Astrocyte (in vitro differentiated cells and primary cell): ENCODE measurements at regions not wholly inside any gene's neighbourhood (a gene's known extent, or its start where the extent isn't known, plus 50 kb on each side); places are given as distances from the start of the nearest gene placed in this dataset.

Source experiments
- DNase-seq: peaks from one replicate; pipeline ENCODE4 v3.0.0-alpha.2; 2010; ENCODE audit warnings: low read depth
- FAIRE-seq: peaks from 2 replicates; lab custom pipeline; 2011; peaks lifted over from hg19 to GRCh38; lab: Jason Lieb, UNC
- H2AFZ ChIP-seq: 2 replicates; pipeline ENCODE4 v1.6.0; 2012; ENCODE audit warnings: low read depth, low read length, inconsistent platforms
- H3K27ac ChIP-seq: 2 replicates; pipeline ENCODE4 v1.5.1; 2011; ENCODE audit warnings: low read depth, low read length, inconsistent platforms
- H3K27me3 ChIP-seq: 2 replicates; pipeline ENCODE4 v1.6.0; 2011; ENCODE audit warnings: low read length, inconsistent platforms; ENCODE audit not compliant: insufficient read depth
- H3K36me3 ChIP-seq: 2 replicates; pipeline ENCODE4 v1.5.1; 2011; ENCODE audit warnings: low read length, inconsistent platforms; ENCODE audit not compliant: insufficient read depth
- H3K4me1 ChIP-seq: 2 replicates; pipeline ENCODE4 v1.5.1; 2011; ENCODE audit warnings: low read length, inconsistent platforms; ENCODE audit not compliant: insufficient read depth
- H3K4me2 ChIP-seq: 2 replicates; pipeline ENCODE4 v1.6.0; 2012; ENCODE audit warnings: low read length, inconsistent platforms
- H3K4me3 ChIP-seq: 2 replicates; pipeline ENCODE4 v1.5.1; 2011; ENCODE audit warnings: low read depth, mild to moderate bottlenecking, low read length, inconsistent platforms; ENCODE audit not compliant: insufficient read depth
- H3K79me2 ChIP-seq: 2 replicates; pipeline ENCODE4 v1.6.0; 2012; ENCODE audit warnings: mild to moderate bottlenecking, low read length, inconsistent platforms; ENCODE audit not compliant: insufficient read depth
- H3K9ac ChIP-seq: 2 replicates; pipeline ENCODE4 v1.6.0; 2012; ENCODE audit warnings: mild to moderate bottlenecking, low read length, inconsistent platforms
- H3K9me3 ChIP-seq: 2 replicates; pipeline ENCODE4 v1.5.1; 2012; ENCODE audit warnings: low read depth, mild to moderate bottlenecking, low read length, inconsistent platforms; ENCODE audit not compliant: insufficient read depth
- H4K20me1 ChIP-seq: 2 replicates; pipeline ENCODE4 v1.6.0; 2012; ENCODE audit warnings: low read length, inconsistent platforms; ENCODE audit not compliant: insufficient read depth
- H3K27ac Mint-ChIP-seq: one replicate; pipeline ENCODE4 v1.8.0; 2021; ENCODE audit warnings: mild to moderate bottlenecking, mixed read lengths; ENCODE audit not compliant: unreplicated experiment
- H3K27me3 Mint-ChIP-seq: one replicate; pipeline ENCODE4 v1.8.0; 2021; ENCODE audit warnings: low read depth, mixed read lengths; ENCODE audit not compliant: unreplicated experiment
- H3K36me3 Mint-ChIP-seq: one replicate; pipeline ENCODE4 v1.8.0; 2021; ENCODE audit warnings: low read depth, mixed read lengths; ENCODE audit not compliant: unreplicated experiment
- H3K4me1 Mint-ChIP-seq: one replicate; pipeline ENCODE4 v1.8.0; 2021; ENCODE audit warnings: low read depth, mixed read lengths; ENCODE audit not compliant: unreplicated experiment
- H3K4me3 Mint-ChIP-seq: one replicate; pipeline ENCODE4 v1.8.0; 2021; ENCODE audit warnings: mild to moderate bottlenecking, moderate library complexity, mixed read lengths; ENCODE audit not compliant: unreplicated experiment
- H3K9me3 Mint-ChIP-seq: one replicate; pipeline ENCODE4 v1.8.0; 2021; ENCODE audit warnings: mild to moderate bottlenecking, mixed read lengths; ENCODE audit not compliant: unreplicated experiment
- EZH2 ChIP-seq: IDR thresholded peaks from 2 replicates; pipeline ENCODE4 v1.6.1; 2012; ENCODE audit warnings: mild to moderate bottlenecking, low read length, inconsistent platforms; ENCODE audit not compliant: insufficient read depth
- TF ChIP-seq, protein P1 (sequence below): IDR thresholded peaks from 2 replicates; pipeline ENCODE4 v1.5.1; 2011; ENCODE audit warnings: low read depth, mild to moderate bottlenecking, inconsistent platforms, low read length, moderate library complexity; ENCODE audit not compliant: insufficient read depth

DNA sequence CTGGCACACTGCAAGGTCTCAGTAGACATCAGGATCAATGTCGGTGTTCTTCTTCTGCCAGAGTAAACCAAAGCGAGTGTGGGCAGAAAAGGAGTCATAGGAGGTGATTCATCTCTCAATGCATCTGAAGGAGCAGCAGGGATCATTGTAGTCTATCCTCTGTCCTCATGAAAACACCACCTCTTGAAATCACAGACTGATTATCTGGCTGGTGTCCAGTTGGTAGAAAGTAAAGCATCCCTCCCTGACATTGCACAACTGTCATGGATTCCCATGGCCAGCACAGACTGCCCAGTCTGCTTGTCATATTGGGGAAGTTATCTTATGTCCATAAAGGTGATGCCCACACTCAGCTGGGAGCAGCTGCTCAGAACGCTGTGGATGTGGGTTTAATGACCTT lies 74.1 kb downstream of the ABCC12 start:
- Histone ChIP-seq H3K27ac (peak overlapping the region; percentile 21), H2AFZ (no peak overlapping the region)

DNA sequence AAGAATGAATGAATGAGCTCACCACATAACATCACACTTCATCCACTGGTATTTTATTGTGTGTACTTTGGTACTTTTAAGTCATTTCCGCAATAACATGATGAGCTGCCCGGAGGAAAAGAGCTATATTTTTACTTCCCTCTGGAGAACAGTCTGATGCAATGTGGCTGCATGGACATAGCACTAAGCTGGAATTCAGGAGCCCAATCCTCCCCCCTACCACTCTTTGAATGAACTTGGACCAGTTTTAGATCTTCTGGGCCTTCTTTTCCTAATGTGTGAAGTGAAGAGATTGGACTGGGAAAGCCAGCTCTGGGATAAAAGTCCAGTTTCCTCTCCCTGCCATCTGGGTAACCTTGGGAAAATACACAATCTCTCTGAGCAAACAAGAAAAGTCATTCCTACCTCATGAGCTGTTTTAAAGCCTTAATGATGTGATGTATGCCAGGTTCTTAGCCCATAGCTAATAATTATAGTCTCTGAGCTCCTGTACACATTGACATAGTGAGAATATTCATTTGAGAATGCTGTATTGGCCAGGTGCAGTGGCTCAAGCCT lies 79.3 kb downstream of the ABCC12 start:
- no peaks in the 10 kb centered on the region for H3K36me3 Mint-ChIP-seq
- Histone ChIP-seq H4K20me1 (no peaks in the 10 kb centered on the region), H3K27ac (peak overlapping the region; percentile 49), H2AFZ (no peak overlapping the region), H3K36me3 (no peaks in the 10 kb centered on the region), H3K79me2 (no peaks in the 10 kb centered on the region), H3K4me2 (peak overlapping the region; percentile 26), H3K9me3 (no peaks in the 10 kb centered on the region), H3K4me1 (peaks cover 7% of the 10 kb centered on the region), H3K27me3 (no peaks in the 10 kb centered on the region), H3K9ac (no peak overlapping the region), H3K4me3 (no peak overlapping the region)
- TF ChIP-seq, protein P1, sequence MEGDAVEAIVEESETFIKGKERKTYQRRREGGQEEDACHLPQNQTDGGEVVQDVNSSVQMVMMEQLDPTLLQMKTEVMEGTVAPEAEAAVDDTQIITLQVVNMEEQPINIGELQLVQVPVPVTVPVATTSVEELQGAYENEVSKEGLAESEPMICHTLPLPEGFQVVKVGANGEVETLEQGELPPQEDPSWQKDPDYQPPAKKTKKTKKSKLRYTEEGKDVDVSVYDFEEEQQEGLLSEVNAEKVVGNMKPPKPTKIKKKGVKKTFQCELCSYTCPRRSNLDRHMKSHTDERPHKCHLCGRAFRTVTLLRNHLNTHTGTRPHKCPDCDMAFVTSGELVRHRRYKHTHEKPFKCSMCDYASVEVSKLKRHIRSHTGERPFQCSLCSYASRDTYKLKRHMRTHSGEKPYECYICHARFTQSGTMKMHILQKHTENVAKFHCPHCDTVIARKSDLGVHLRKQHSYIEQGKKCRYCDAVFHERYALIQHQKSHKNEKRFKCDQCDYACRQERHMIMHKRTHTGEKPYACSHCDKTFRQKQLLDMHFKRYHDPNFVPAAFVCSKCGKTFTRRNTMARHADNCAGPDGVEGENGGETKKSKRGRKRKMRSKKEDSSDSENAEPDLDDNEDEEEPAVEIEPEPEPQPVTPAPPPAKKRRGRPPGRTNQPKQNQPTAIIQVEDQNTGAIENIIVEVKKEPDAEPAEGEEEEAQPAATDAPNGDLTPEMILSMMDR, result no peak
- TF ChIP-seq EZH2, result no peak
- FAIRE-seq, result no peak
- peak; percentile 56 for DNase-seq
- no peaks in the 10 kb centered on the region for H3K9me3 Mint-ChIP-seq
- H3K27me3 Mint-ChIP-seq, result peaks cover 21% of the 10 kb centered on the region
- H3K4me3 Mint-ChIP-seq, result no peak overlapping the region
- H3K27ac Mint-ChIP-seq, result peak overlapping the region; percentile 27
- H3K4me1 Mint-ChIP-seq, result peaks cover 5% of the 10 kb centered on the region

More for the DNA sequence above, 74.1 kb downstream of the ABCC12 start:
- H3K36me3 Mint-ChIP-seq, result no peaks in the 10 kb centered on the region
- Histone ChIP-seq H3K9me3 (peaks cover 3% of the 10 kb centered on the region), H3K9ac (no peak overlapping the region), H4K20me1 (no peaks in the 10 kb centered on the region), H3K36me3 (no peaks in the 10 kb centered on the region), H3K79me2 (no peaks in the 10 kb centered on the region), H3K4me2 (peak overlapping the region; percentile 36), H3K27me3 (no peaks in the 10 kb centered on the region), H3K4me3 (no peak overlapping the region), H3K4me1 (peaks cover 18% of the 10 kb centered on the region)
- TF ChIP-seq EZH2, result no peak
- TF ChIP-seq, protein P1, result no peak
- FAIRE-seq (peak; percentile 99), DNase-seq (peak; percentile 91)
- H3K27me3 Mint-ChIP-seq, result peaks cover 27% of the 10 kb centered on the region
- H3K4me3 Mint-ChIP-seq, result no peak overlapping the region
- H3K27ac Mint-ChIP-seq, result peak overlapping the region; percentile 53
- H3K4me1 Mint-ChIP-seq, result peaks cover 14% of the 10 kb centered on the region
- no peaks in the 10 kb centered on the region for H3K9me3 Mint-ChIP-seq

DNA sequence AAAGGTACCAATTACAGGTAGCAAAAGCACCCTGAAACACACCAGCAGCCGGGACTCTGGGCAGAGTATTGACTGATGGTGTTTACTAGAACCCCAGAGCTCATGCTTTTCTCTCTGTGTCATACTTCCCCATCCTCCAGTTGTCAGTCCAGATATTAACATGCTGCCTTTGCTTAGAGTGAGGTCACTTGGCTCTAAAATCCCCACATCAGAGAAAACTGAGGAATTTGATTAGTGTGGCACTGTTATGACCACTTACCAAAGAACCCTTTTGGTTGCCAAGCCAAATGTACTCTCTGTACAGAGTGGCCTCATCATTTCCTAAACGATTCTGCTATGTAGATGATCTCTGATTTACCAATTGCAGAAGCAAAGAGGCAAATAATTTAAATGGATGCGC lies 80.4 kb downstream of the ABCC12 start:
- no peaks in the 10 kb centered on the region for H3K36me3 ChIP-seq

More for the DNA sequence above, 80.4 kb downstream of the ABCC12 start:
- Mint-ChIP-seq H3K27me3 (peaks cover 28% of the 10 kb centered on the region), H3K27ac (no peak overlapping the region), H3K36me3 (no peaks in the 10 kb centered on the region), H3K4me3 (no peak overlapping the region), H3K9me3 (peaks cover 2% of the 10 kb centered on the region), H3K4me1 (peaks cover 4% of the 10 kb centered on the region)
- H4K20me1 ChIP-seq, result no peaks in the 10 kb centered on the region
- no peaks in the 10 kb centered on the region for H3K27me3 ChIP-seq
- DNase-seq (peak; percentile 76), FAIRE-seq (peak; percentile 64)
- no peak overlapping the region for H3K9ac ChIP-seq
- no peaks in the 10 kb centered on the region for H3K9me3 ChIP-seq
- H3K4me2 ChIP-seq, result no peak overlapping the region
- no peak overlapping the region for H3K4me3 ChIP-seq
- no peak overlapping the region for H2AFZ ChIP-seq
- H3K4me1 ChIP-seq, result peaks cover 2% of the 10 kb centered on the region
- no peaks in the 10 kb centered on the region for H3K79me2 ChIP-seq
- no peak for TF ChIP-seq EZH2
- TF ChIP-seq, protein P1, result no peak
- H3K27ac ChIP-seq, result no peak overlapping the region
